Nucleus accumbens (tissue), 56 donors: ENCODE measurements at regions not wholly inside any gene's neighbourhood (a gene's known extent, or its start where the extent isn't known, plus 50 kb on each side); places are given as distances from the start of the nearest gene placed in this dataset.

Experiments used
- DNase-seq, 56 donors: peaks; one replicate each; lab custom pipeline; 2025; lab: John Stamatoyannopoulos, UW

- DNase-seq, result no peak
These were observed 587.3 kb downstream of the ANXA1 start for GRCh38 chr9:73738741-73739530.

DNA sequence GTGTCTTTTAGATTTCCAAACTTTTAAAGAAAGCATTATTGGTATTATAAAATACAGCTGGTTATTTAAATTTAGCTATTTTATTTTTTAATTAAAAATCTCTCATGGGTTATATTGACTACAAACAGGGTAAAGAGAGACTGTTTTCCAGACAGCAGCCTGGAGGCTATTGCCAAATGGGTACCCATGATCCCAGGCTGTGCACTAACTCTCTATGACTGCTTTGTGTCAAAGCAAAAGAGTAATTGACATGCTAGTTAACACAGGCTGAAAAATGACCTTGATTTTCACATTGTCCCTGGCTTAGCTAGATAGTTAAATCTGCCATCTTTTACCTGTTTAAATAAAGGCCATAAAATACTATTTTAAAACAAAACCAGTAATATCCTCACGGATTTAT lies 589.7 kb downstream of the ANXA1 start:
- no peak for DNase-seq

DNA sequence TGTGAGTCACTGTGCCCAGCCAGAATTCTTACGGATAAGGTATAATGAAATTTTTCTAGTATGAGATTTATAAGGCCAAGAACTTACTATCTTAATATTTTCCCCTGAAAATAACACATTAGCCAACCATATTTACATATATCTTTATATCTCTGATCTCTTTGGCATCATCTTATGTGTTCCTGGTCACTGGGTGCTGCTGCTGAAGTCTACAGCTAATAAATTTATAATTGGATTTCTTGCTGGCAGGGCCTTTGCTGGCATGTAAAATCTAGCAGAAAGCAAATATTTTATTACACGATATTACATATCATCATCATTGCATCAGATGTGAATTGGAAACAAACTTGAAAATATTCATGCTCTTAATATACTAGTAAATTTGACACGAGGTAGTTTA lies 590.7 kb downstream of the ANXA1 start:
- no peak for DNase-seq

GRCh38 chr9:73743826-73744225 lies 592.2 kb downstream of the ANXA1 start:
- DNase-seq, result no peak

- DNase-seq, result no peak
These were observed 593.9 kb downstream of the ANXA1 start for GRCh38 chr9:73745598-73745997.

DNA sequence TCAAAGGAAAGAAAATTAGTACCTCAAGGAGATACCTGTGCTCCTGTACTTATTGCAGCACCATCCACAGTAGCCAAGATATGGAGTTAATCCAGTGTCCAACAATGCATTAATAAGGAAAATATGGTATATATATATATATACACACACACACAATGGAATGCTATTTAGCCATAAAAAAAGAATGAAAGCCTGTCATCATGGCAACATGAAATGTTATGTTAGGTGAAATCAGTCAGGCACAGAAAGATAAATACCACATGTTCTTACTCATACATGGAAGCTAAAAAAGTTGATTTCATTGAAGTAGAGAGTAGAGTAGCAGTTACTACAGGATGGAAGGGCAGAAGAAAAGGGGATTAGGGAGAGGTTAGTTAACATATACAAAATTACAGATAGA lies 601.5 kb downstream of the ANXA1 start:
- DNase-seq, result no peak

DNA sequence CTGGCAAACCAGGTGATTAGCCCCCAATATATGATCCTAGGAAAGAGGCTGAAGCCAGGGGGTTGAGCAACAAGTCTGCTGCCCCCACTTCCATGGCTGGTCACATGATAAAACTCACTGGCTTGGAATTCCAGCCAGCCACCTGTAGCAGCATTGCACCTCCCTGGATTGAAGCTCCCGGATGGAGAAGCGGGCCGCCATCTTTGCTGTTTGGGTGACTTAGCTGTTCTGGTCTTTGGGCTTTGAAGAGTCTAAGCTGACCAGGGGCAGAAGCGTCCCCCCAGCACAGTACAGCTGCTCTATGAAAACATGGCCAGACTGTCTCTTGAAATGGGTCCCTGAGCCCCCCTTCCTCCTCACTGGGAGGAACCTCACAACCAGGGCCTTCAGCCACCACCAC lies 610.2 kb downstream of the ANXA1 start:
- DNase-seq, result no peak

- DNase-seq, result no peak
These were observed 622.2 kb downstream of the ANXA1 start for GRCh38 chr9:73773896-73774295.

DNA sequence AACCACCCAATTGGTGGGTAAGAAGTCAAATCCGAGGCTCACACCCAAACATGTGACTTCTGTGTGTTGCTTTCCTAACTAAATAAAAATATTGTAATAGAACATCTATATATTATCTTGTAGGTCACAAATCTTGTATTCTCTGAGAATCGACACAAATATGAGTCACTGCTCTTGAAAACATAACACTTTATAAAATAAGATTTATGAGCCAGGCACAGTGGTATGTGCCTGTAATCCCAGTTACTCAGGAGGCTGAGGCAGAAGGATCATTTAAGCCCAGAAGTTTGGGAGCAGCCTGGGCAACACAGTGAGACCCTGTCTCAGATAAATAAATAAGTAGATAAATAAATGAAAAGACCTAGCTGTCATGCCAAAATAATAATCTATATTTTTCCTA lies 624.1 kb downstream of the ANXA1 start:
- no peak for DNase-seq

DNA sequence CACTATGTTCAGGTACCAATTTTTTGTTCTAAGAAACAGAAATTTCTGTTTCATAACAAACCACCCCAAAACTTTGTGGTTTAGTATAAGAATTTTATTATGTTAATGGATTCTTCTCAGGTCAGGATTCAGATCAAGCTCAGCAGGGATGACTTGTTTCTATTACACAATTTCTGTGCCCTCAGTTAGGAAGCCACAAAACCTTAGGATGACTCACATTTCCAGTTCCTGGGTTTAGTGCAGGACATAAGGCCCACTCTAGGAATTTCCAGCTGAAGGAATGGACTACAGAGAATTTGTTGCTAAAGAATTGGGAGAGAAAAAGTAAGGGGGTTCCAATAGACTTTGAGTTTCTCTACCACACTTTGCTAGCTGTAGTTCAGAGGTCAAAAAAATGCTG lies 629.3 kb downstream of the ANXA1 start:
- DNase-seq, result no peak

DNA sequence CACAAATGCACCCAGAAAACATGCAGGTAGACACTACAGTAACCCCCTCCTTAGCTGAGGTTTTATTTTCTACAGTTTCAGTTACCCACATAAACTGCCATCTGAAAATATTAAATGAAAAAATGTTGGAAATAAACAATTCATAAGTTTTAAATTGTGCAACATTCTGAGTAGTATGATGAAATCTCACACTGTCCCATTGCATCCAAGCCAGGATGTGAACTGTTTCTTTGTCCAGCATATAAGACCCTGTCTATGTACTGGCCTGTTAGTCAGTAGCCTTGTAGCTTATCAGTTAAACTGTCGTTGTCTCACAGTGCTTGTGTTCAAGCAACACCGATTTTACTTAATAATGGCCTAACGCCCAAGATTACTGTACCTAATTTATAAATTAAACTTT lies 630.5 kb downstream of the ANXA1 start:
- no peak for DNase-seq

- DNase-seq, result no peak
These were observed 647.8 kb downstream of the ANXA1 start for GRCh38 chr9:73799446-73799845.

GRCh38 chr9:73805111-73805510 lies 653.4 kb downstream of the ANXA1 start:
- DNase-seq, result no peak

- no peak for DNase-seq
These were observed 654.3 kb downstream of the ANXA1 start for GRCh38 chr9:73805853-73806458.

DNA sequence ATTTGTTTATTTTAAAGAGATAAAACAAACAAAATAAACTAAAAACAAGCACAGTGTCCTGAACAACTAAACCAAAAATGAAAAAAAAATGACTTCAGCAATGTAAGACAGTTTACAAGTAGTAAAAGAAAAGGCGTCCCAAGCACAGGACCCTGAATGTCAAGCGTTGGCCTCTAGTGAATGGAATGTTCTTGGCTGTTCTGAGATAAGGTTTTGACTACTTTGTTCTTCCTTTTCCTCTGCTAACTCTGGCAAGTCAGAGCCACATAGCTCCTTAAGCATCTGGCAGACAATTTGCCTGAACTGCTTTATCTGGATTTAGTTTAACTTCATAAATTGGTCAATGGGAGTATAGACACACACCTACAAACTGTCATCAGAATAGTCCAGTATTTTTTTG lies 655.2 kb downstream of the ANXA1 start:
- DNase-seq, result no peak

GRCh38 chr9:73807952-73808351 lies 656.3 kb downstream of the ANXA1 start:
- no peak for DNase-seq

DNA sequence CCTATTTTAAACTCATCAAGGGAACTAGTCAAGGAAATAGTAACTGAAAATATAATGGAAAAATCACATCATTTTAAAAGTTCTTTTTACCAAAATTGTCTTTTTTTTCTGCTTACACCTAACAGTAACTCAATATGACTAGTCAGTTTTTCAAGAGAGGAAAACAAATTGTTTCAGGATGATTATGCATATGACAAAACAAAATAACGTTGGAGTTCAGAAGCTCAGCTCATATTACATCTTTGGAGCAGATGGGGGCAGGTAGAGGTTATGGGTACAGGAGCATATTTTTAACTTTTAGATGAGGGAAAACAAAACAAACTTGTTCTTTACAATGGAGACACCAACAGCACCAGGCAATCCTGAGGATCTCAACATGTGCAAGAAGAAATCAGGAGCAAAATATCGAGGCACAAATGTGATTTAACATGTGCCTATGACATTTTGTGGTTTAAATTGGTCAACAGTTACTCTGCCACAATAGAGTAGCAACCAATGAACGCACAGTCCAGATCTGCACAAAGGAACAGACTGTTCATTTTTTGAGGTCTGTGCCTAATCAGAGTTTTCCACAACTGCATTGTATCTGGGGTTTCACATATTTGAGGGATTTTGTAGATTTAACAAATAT lies 659.0 kb downstream of the ANXA1 start:
- DNase-seq, result no peak

DNA sequence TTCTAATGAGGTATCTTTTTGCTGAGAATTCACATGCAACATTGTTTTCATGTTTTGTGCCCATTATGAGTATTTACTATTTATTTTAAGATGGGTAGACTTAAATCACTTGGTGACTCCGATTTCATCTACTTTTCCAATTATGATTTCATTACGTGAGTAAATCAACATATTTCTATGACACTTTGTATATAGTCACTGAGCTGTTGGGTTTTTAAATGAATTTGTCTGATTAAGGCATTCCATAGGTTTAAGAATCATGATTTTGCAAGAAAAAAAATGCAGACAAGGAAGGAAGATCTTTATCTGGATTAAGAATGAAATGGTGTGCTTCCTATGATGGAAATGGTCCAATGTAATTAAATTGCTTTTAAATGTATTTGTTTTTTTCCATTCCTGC lies 661.9 kb downstream of the ANXA1 start:
- DNase-seq, result no peak

DNA sequence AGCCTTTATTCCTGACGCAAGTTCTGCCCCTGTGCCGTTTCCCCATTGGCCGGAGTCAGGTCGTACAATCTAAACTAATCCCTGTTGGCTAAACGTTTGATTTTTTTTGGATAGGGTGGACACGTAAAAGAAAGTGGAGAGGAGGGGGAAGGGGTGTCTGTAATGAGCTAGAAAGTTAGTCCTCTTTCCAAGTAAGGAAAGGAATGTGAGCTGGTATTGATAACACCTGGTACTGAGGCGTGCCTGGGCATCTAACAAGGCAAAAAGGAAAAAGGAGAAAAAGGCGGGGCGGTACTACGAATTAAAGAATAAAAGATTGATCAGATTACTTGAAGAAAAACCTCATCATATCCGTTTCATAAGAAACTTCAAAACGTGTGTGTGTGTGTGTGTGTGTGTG lies 665.2 kb downstream of the ANXA1 start:
- DNase-seq, result no peak

- DNase-seq, result no peak
These were observed 672.5 kb upstream of the RORB start for GRCh38 chr9:73824671-73825070.

GRCh38 chr9:73838871-73839270 lies 658.3 kb upstream of the RORB start:
- no peak for DNase-seq

GRCh38 chr9:73839471-73839870 lies 657.7 kb upstream of the RORB start:
- DNase-seq, result no peak
